BLaER1 treated with 17β-estradiol and CSF1 and Interleukin-3, amounts not matched to agents 10 nM and 100 nM (cell line): ENCODE measurements at regions not wholly inside any gene's neighbourhood (a gene's known extent, or its start where the extent isn't known, plus 50 kb on each side); places are given as distances from the start of the nearest gene placed in this dataset.

ENCODE experiments used
- H3K27ac ChIP-seq, 11 experiments: shearing (Covaris generic); formaldehyde crosslinking; 2 replicates each; pipeline ENCODE4 v1.8.1; 2022
- H3K27me3 ChIP-seq, 11 experiments: shearing (Covaris generic); formaldehyde crosslinking; 2 replicates each; pipeline ENCODE4 v1.8.1; 2022
- H3K36me3 ChIP-seq, 11 experiments: shearing (Covaris generic); formaldehyde crosslinking; 2 replicates each; pipeline ENCODE4 v1.8.1; 2022
- H3K4me1 ChIP-seq, 10 experiments: shearing (Covaris generic); formaldehyde crosslinking; 2 replicates each; pipeline ENCODE4 v1.8.1; 2022
- H3K4me2 ChIP-seq, 11 experiments: shearing (Covaris generic); formaldehyde crosslinking; 2 replicates each; pipeline ENCODE4 v1.8.1; 2022
- H3K4me3 ChIP-seq, 10 experiments: shearing (Covaris generic); formaldehyde crosslinking; 2 replicates each; pipeline ENCODE4 v1.8.1; 2022
- H3K9ac ChIP-seq, 11 experiments: shearing (Covaris generic); formaldehyde crosslinking; 2 replicates each; pipeline ENCODE4 v1.8.1; 2022
- H3K9me3 ChIP-seq, 11 experiments: shearing (Covaris generic); formaldehyde crosslinking; replicated peaks in 1 of 11; 2 replicates each; pipeline ENCODE4 v1.8.1; 2022
- H4K20me1 ChIP-seq, 11 experiments: shearing (Covaris generic); formaldehyde crosslinking; 2 replicates each; pipeline ENCODE4 v1.8.1; 2022
- Cebpa-rat ChIP-seq, 11 experiments: shearing (Covaris generic); IDR thresholded peaks; 2 replicates each; pipeline ENCODE4 v1.8.1; 2022

DNA sequence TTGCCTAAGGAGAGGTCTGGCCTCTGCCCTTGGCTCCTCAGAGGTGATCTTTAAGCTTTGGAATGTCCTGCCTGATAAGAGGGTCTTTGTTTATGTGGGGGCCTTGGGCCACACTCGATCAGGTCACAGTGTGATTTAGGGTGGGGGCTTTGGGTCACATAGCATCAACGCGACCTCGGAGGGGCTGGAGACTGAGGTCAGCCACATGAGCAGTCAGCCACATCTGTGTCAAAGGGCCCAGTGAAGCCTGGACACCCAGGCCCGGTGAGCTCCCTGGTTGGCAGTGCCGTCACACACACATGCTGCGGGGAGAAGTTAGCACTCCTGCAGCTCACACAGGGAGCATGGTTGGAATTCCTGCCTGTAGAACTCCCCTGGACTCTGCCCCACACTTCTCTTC is 345.0 kb downstream of the NPHP4 start:
- Histone ChIP-seq H3K4me1 (peaks cover 5 to 81% (median 64%) of the 10 kb centered on the region in 10 experiments; a peak in 18 of 20 replicates), H3K27ac (peak overlapping the region in 3 of 11 experiments; percentile 10 to 39 (median 20); a peak in 1 of 22 replicates), H3K4me2 (peak overlapping the region in 7 of 11 experiments; percentile 42 to 63 (median 54); a peak in 9 of 22 replicates), H3K36me3 (peaks cover 0 to 4% (median 0%) of the 10 kb centered on the region in 11 experiments; a peak in 2 of 22 replicates), H3K27me3 (peaks cover 0 to 5% (median 0%) of the 10 kb centered on the region in 11 experiments; a peak in 4 of 22 replicates), H4K20me1 (no peaks in the 10 kb centered on the region; a peak in 1 of 22 replicates), H3K9ac (no peak overlapping the region), H3K4me3 (no peak overlapping the region), H3K9me3 (peaks cover 33 to 47% (median 39%) of the 10 kb centered on the region in 11 experiments)
- no peak for TF ChIP-seq Cebpa-rat (IDR thresholded peaks at IDR 0.05)

DNA sequence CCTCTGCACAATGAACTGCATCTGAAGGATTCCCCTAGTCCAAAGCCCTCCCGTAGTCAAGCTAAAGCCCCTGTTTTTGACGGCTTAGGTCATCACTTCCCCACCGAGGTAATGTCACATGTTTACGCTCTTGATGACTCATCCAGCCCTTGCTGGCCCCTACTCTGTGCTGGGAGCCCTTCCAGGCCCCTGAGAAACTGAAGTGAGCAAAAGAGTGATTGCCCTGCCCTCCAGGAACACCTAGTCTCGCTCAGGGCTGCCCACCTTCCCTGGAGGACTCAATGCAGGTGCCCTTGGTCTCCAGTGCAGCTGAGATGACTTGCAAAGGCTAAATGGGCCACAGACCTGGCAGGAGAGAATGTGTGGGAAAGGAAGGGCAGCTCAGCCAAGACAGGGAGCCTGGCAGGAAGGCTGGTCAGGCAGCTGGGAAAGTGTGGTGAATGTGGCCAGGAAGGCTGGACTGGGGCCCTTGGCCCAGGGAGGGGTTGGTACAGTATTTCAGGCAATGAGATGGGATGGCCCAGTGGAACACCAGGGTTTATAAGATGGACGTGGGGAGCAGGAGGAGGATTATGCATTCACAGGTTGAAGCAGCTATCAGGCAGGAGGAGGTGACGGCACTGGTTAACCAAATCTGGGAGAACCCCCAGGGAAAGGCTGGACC is 345.6 kb downstream of the NPHP4 start:
- Histone ChIP-seq H3K4me3 (no peak overlapping the region), H3K4me1 (peaks cover 5 to 81% (median 63%) of the 10 kb centered on the region in 10 experiments; a peak in 18 of 20 replicates), H3K27me3 (0 out of 22 replicates have a peak, but pooled peaks cover 0 to under 1% (median 0%) of the 10 kb centered on the region in 11 experiments), H3K9ac (no peak overlapping the region), H3K9me3 (peaks cover 33 to 47% (median 39%) of the 10 kb centered on the region in 11 experiments), H3K4me2 (peak overlapping the region in 5 of 11 experiments; percentile 49 to 63 (median 55); a peak in 8 of 22 replicates), H4K20me1 (no peaks in the 10 kb centered on the region; a peak in 1 of 22 replicates), H3K27ac (peak overlapping the region in 2 of 11 experiments; percentile 20 to 39; a peak in 1 of 22 replicates), H3K36me3 (peaks cover 0 to 4% (median 0%) of the 10 kb centered on the region in 11 experiments; a peak in 2 of 22 replicates)
- no peak for TF ChIP-seq Cebpa-rat (IDR thresholded peaks at IDR 0.05)

DNA sequence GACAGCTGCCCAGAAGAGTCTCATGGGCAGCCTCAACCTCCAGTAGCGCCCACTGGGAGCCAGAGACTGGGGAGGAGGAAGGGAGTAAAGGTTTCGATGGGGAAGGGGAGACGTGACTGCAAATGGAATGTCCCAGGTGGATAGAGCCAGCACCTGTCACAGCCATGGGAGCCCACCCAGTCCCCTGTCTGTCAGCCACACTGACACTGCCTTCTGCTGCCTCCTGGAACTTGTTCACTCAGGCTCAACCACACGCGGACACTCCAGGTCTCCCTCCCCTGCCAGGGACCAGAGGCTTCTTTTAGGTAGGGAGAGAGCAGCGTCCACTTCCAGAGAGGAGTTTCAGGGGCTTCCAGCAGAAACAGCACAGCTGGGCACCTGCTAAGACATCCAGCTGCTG is 346.3 kb downstream of the NPHP4 start:
- Histone ChIP-seq H3K9me3 (peaks cover 33 to 47% (median 39%) of the 10 kb centered on the region in 11 experiments), H3K4me1 (peaks cover 5 to 82% (median 68%) of the 10 kb centered on the region in 10 experiments; a peak in 18 of 20 replicates), H3K4me3 (no peak overlapping the region), H3K9ac (no peak overlapping the region), H3K36me3 (peaks cover 0 to 4% (median 0%) of the 10 kb centered on the region in 11 experiments; a peak in 2 of 22 replicates), H4K20me1 (no peaks in the 10 kb centered on the region; a peak in 1 of 22 replicates), H3K4me2 (0 out of 22 replicates have a peak overlapping the region, but pooled peaks of 1 of the 11 experiments have one; percentile 57), H3K27ac (no peak overlapping the region), H3K27me3 (no peaks in the 10 kb centered on the region)
- TF ChIP-seq Cebpa-rat (IDR thresholded peaks at IDR 0.05): no peak

DNA sequence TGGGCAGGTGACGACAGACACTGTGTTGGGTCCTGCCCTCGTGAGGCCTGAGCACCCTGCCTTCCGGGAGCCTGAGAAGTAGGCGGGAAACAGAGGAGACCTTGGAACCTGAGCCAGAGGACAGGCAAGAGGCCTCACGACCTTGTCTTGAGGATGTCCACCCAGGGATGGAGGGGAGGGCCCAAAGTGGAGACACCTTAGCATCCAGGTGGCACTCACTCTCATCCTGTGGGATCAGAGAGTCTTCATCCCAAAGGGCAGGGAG is 347.2 kb downstream of the NPHP4 start:
- H3K4me3 ChIP-seq: no peak overlapping the region
- no peak overlapping the region for H3K27ac ChIP-seq
- TF ChIP-seq Cebpa-rat (IDR thresholded peaks at IDR 0.05): no peak
- H3K4me1 ChIP-seq: peaks cover 6 to 90% (median 76%) of the 10 kb centered on the region in 10 experiments; a peak in 19 of 20 replicates
- peak overlapping the region in 3 of 11 experiments; percentile 75 to 80 (median 78); a peak in 3 of 22 replicates for H3K4me2 ChIP-seq
- peaks cover 0 to 4% (median 0%) of the 10 kb centered on the region in 11 experiments; a peak in 2 of 22 replicates for H3K36me3 ChIP-seq
- peaks cover 33 to 53% (median 43%) of the 10 kb centered on the region in 11 experiments for H3K9me3 ChIP-seq
- H3K27me3 ChIP-seq: no peaks in the 10 kb centered on the region
- H4K20me1 ChIP-seq: no peaks in the 10 kb centered on the region; a peak in 1 of 22 replicates
- no peak overlapping the region for H3K9ac ChIP-seq

DNA sequence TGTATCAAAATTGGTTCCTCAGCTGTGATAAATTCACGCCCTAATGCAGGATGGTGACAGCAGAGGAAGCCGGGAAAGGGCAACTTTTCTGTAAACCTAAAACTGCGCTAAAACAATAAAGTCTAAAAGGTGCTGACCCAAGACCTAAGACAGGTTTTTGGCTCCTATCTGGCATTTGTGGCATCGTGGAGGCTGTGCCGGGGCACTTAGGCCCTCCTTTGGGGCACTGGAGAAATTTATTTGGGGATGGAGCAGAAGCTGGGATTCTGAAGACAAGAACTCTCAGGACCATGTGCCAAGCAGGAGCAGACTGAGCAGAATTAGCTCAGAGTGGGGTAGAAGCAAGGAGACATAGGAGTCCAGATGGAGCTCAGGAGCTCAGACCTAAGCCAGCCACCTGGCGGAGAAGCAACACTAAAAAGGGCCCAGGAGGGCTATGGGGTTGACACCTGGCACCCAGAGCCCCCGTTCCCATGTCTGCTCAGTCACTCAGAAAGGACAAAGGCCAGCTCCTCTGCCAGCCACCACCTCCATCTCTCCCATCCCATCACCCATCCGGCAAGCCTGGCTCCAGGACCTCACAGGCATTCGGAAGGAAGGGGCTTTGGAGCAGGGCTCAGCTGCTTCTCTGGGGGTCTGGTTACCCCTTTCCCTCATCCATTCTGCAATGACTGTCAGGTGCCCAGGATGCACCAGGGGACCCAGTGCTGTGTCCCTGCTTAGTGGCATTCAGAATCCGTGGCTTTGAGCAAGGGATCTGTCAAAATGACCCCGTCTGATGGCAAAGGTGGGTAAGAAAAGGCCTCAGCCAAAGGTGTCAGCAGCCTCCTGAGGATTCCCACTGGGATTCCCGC is 347.7 kb downstream of the NPHP4 start:
- H3K9ac ChIP-seq: peak overlapping the region in 1 of 11 experiments; percentile 13; a peak in 1 of 22 replicates
- peaks cover 6 to 90% (median 77%) of the 10 kb centered on the region in 10 experiments; a peak in 19 of 20 replicates for H3K4me1 ChIP-seq
- TF ChIP-seq Cebpa-rat (IDR thresholded peaks at IDR 0.05): no peak
- H3K9me3 ChIP-seq: peaks cover 33 to 56% (median 46%) of the 10 kb centered on the region in 11 experiments
- H3K4me2 ChIP-seq: peak overlapping the region in 9 of 11 experiments; percentile 56 to 80 (median 78); a peak in 17 of 22 replicates
- 0 out of 22 replicates have a peak overlapping the region, but pooled peaks of 1 of the 11 experiments have one; percentile 0 for H3K27ac ChIP-seq
- H3K36me3 ChIP-seq: peaks cover 0 to 4% (median 0%) of the 10 kb centered on the region in 11 experiments; a peak in 2 of 22 replicates
- no peaks in the 10 kb centered on the region for H3K27me3 ChIP-seq
- H3K4me3 ChIP-seq: no peak overlapping the region
- no peaks in the 10 kb centered on the region; a peak in 1 of 22 replicates for H4K20me1 ChIP-seq

DNA sequence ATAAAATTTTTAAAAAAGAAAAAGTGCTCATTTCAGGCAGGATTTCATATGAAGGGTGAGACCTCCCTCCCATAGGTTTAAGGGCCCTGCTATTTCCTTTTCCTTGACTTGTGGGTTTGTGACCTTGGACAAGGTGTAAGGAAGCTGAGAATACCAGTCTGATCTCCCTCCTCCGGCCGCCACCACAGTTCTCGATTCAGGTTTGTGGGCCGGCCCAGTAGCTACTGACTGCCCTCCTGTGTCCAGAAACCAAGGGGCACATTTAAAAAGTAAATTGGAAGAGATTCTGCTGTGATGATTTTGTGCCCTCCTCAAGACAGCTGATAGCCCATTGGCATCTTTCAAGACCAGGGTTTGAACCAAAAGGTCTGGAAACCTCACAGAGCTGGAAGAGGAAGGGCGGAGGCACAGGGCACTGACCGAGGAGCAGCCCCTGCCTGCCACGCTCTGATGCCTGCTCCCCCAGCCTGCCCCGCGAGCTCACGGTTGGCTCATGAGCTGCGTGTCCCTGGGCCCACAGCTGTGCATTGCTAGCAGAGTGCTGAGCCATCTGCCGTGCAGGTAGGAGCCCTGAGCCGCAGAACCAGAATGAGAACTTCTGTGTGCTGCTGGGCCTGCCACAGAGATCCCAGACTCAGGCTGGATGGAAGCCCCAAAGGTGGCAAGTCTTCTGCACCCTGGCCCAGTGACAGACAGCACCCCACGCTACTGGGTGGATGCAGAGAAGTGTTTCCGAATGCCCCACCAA is 348.7 kb downstream of the NPHP4 start:
- TF ChIP-seq Cebpa-rat (IDR thresholded peaks at IDR 0.05): no peak
- H3K4me1 ChIP-seq: peaks cover 6 to 90% (median 77%) of the 10 kb centered on the region in 10 experiments; a peak in 19 of 20 replicates

DNA sequence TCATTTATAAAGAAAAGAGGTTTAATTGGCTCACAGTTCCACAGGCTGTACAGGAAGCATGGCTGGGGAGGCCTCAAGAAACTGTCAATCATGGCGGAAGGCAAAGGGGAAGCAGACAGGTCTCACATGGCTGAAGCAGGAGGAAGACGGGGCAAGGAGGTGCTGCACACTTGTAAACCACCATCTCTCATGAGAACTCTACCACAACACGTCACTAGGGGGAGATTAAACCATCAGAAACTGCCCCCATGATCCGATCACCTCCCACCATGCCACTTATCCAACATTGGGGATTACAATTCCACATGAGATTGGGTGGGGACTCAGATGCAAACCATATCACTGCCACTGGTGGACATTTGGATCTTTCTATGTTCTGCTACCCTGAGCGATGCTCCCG is 351.4 kb downstream of the NPHP4 start:
- Histone ChIP-seq H3K27me3 (no peaks in the 10 kb centered on the region), H4K20me1 (no peaks in the 10 kb centered on the region), H3K4me2 (peak overlapping the region in 10 of 11 experiments; percentile 20 to 73 (median 60); a peak in 18 of 22 replicates)

More for the DNA sequence above, 348.7 kb downstream of the NPHP4 start:
- H3K27ac ChIP-seq: 0 out of 22 replicates have a peak overlapping the region, but pooled peaks of 1 of the 11 experiments have one; percentile 0
- peaks cover 0 to 4% (median 0%) of the 10 kb centered on the region in 11 experiments; a peak in 2 of 22 replicates for H3K36me3 ChIP-seq
- H3K4me3 ChIP-seq: no peak overlapping the region
- no peaks in the 10 kb centered on the region for H4K20me1 ChIP-seq
- peaks cover 33 to 54% (median 46%) of the 10 kb centered on the region in 11 experiments for H3K9me3 ChIP-seq
- H3K27me3 ChIP-seq: no peaks in the 10 kb centered on the region
- H3K9ac ChIP-seq: peak overlapping the region in 2 of 11 experiments; percentile 13 to 19; a peak in 2 of 22 replicates
- peak overlapping the region in 10 of 11 experiments; percentile 44 to 80 (median 76); a peak in 19 of 22 replicates for H3K4me2 ChIP-seq

More for the DNA sequence above, 351.4 kb downstream of the NPHP4 start:
- Histone ChIP-seq H3K9me3 (peaks cover 14 to 27% (median 22%) of the 10 kb centered on the region in 11 experiments), H3K27ac (peak overlapping the region in 6 of 11 experiments; percentile 13 to 57 (median 40); a peak in 7 of 22 replicates), H3K9ac (no peak overlapping the region; a peak in 1 of 22 replicates), H3K4me3 (no peak overlapping the region), H3K4me1 (peaks cover 6 to 79% (median 65%) of the 10 kb centered on the region in 10 experiments; a peak in 19 of 20 replicates), H3K36me3 (peaks cover 0 to 4% (median 0%) of the 10 kb centered on the region in 11 experiments; a peak in 2 of 22 replicates)
- TF ChIP-seq Cebpa-rat (IDR thresholded peaks at IDR 0.05): no peak
